HCT116 (cell line): ENCODE measurements at regions not wholly inside any gene's neighbourhood (a gene's known extent, or its start where the extent isn't known, plus 50 kb on each side); places are given as distances from the start of the nearest gene placed in this dataset.

Experiments used
- ATAC-seq: fragments of 200-7000 bp; cut with Tn5 transposase; 2 replicates; pipeline ENCODE4 v1.9.1; 2020; ENCODE audit warnings: mild to moderate bottlenecking, moderate library complexity
- BruUV-seq: library from RNA; stranded (reverse); fragments of 400-500 nt; replicated peaks from 2 replicates; lab custom pipeline; 2021; lab: Mats Ljungman, UMichigan
- CTCF ChIA-PET: fragments of 300-600 bp; sonication (Branson Sonifier 250); formaldehyde crosslinking; loops from one replicate; lab custom pipeline; 2021; ENCODE audit warnings: antibody characterized with exemption; lab: Charles Lee
- POLR2A ChIA-PET: fragments of 300-600, 350-600 bp; sonication (Branson Sonifier 250); formaldehyde crosslinking; loops from one replicate; lab custom pipeline; 2021; ENCODE audit warnings: antibody characterized with exemption; lab: Charles Lee
- RAD21 ChIA-PET, 2 experiments: fragments of 300-600 bp; sonication (Branson Sonifier 250); formaldehyde crosslinking; loops; one replicate each; lab custom pipeline; 2023; ENCODE audit warnings: low total read pairs in 2 of 2; ENCODE audit not compliant: uncharacterized antibody in 2 of 2, unreplicated experiment in 2 of 2, low non-redundant PET in 1 of 2; lab: Charles Lee
- DNase-seq: peaks from one replicate; pipeline ENCODE4 v3.0.0-alpha.2; 2010; ENCODE audit warnings: low read depth, low spot score
- H2AFZ ChIP-seq: fragments of 200-600 bp; shearing (Covaris generic), sonication (generic); 2 replicates; pipeline ENCODE4 v1.6.1; 2017; ENCODE audit warnings: low read depth, mixed run types, mixed read lengths, antibody characterized with exemption, low read length; ENCODE audit not compliant: poor library complexity, severe bottlenecking
- H3K27ac ChIP-seq: 2 replicates; pipeline ENCODE4 v1.5.1; 2012; ENCODE audit warnings: low read depth, low read length
- H3K27me3 ChIP-seq: fragments of 200-600 bp; sonication (generic); 2 replicates; pipeline ENCODE4 v1.6.1; 2016; ENCODE audit warnings: mixed run types, low read length, mixed read lengths; ENCODE audit not compliant: insufficient read depth
- H3K36me3 ChIP-seq, 2 experiments: fragments of 200-500 bp in 1 of 2; fragments of 200-600 bp in 1 of 2; sonication (Bioruptor generic) in 1 of 2; sonication (generic) in 1 of 2; 2 replicates each; pipeline versions ENCODE4 v1.5.1 to v1.6.1; 2014 to 2016; ENCODE audit warnings: low read length in 2 of 2, inconsistent platforms in 1 of 2, mixed read lengths in 1 of 2, mixed run types in 1 of 2; ENCODE audit not compliant: insufficient read depth in 2 of 2, control insufficient read depth in 1 of 2
- H3K4me1 ChIP-seq, 2 experiments: fragments of 200-600 bp in 1 of 2; sonication (generic) in 1 of 2; 2 replicates each; pipeline versions ENCODE4 v1.5.1 to v1.6.1; 2012 to 2017; ENCODE audit warnings: low read length in 2 of 2, inconsistent platforms in 1 of 2, mild to moderate bottlenecking in 1 of 2, mixed read lengths in 1 of 2, mixed run types in 1 of 2, moderate library complexity in 1 of 2; ENCODE audit not compliant: insufficient read depth in 2 of 2, control insufficient read depth in 1 of 2
- H3K4me2 ChIP-seq: fragments of 200-600 bp; sonication (generic); 2 replicates; pipeline ENCODE4 v1.6.1; 2017; ENCODE audit warnings: mixed run types, low read length, mixed read lengths
- H3K4me3 ChIP-seq, 2 experiments: fragments of 200-600 bp in 1 of 2; sonication (generic) in 1 of 2; replicated peaks in 1 of 2; 2 replicates each; pipeline ENCODE4 v1.5.1; 2011 to 2016; ENCODE audit warnings: low read length in 2 of 2, control low read depth in 1 of 2, low read depth in 1 of 2, mild to moderate bottlenecking in 1 of 2, mixed read lengths in 1 of 2, mixed run types in 1 of 2
- H3K79me2 ChIP-seq: fragments of 200-600 bp; sonication (generic); 2 replicates; pipeline ENCODE4 v1.6.1; 2017; ENCODE audit warnings: mild to moderate bottlenecking, mixed run types, low read length, moderate library complexity, mixed read lengths; ENCODE audit not compliant: insufficient read depth
- H3K9ac ChIP-seq: fragments of 200-600 bp; sonication (generic); 2 replicates; pipeline ENCODE4 v1.6.1; 2016; ENCODE audit warnings: low read length, mixed read lengths
- H3K9me2 ChIP-seq: fragments of 200-600 bp; sonication (generic), shearing (Covaris generic); 2 replicates; pipeline ENCODE4 v1.6.1; 2017; ENCODE audit warnings: mixed run types, mild to moderate bottlenecking, moderate library complexity; ENCODE audit not compliant: insufficient read depth
- H3K9me3 ChIP-seq, 2 experiments: fragments of 200-500 bp in 1 of 2; fragments of 200-600 bp in 1 of 2; sonication (Bioruptor generic) in 1 of 2; sonication (generic) in 1 of 2; 2 replicates each; pipeline ENCODE4 v1.6.1; 2014 to 2017; ENCODE audit warnings: low read length in 2 of 2, mixed read lengths in 2 of 2, inconsistent platforms in 1 of 2, low read depth in 1 of 2, mild to moderate bottlenecking in 1 of 2, mixed run types in 1 of 2, moderate library complexity in 1 of 2; ENCODE audit not compliant: control insufficient read depth in 1 of 2, insufficient read depth in 1 of 2
- H4K20me1 ChIP-seq: fragments of 200-600 bp; sonication (generic), shearing (Covaris generic); 2 replicates; pipeline ENCODE4 v1.6.1; 2017; ENCODE audit warnings: mixed run types, mild to moderate bottlenecking, moderate library complexity; ENCODE audit not compliant: insufficient read depth
- ATF3 ChIP-seq: IDR thresholded peaks from 2 replicates; pipeline ENCODE4 v1.6.1; 2012
- CEBPB ChIP-seq: IDR thresholded peaks from 2 replicates; pipeline ENCODE4 v1.6.1; 2012; ENCODE audit warnings: low read depth
- ELF1 ChIP-seq: IDR thresholded peaks from 2 replicates; pipeline ENCODE4 v1.6.1; 2012; ENCODE audit warnings: low read depth, borderline replicate concordance
- EZH2 ChIP-seq: fragments of 200-600 bp; sonication (generic); IDR thresholded peaks from 2 replicates; pipeline ENCODE4 v1.6.1; 2017; ENCODE audit warnings: antibody characterized with exemption, mixed run types
- EZH2phosphoT487 ChIP-seq: fragments of 200-600 bp; IDR thresholded peaks from 2 replicates; pipeline ENCODE4 v1.6.1; 2018; ENCODE audit warnings: antibody characterized with exemption, borderline replicate concordance
- FOSL1 ChIP-seq: IDR thresholded peaks from 2 replicates; pipeline ENCODE4 v1.6.1; 2012; ENCODE audit warnings: low read depth
- JUND ChIP-seq: IDR thresholded peaks from 2 replicates; pipeline ENCODE4 v1.6.1; 2012
- MAX ChIP-seq: IDR thresholded peaks from 2 replicates; pipeline ENCODE4 v1.6.1; 2012
- POLR2A ChIP-seq: IDR thresholded peaks from 2 replicates; pipeline ENCODE4 v1.7.0; 2011; ENCODE audit warnings: borderline replicate concordance; ENCODE audit not compliant: insufficient read depth, insufficient read length; ENCODE audit errors: extremely low read depth
- POLR2AphosphoS5 ChIP-seq: IDR thresholded peaks from 2 replicates; pipeline ENCODE4 v1.6.1; 2011; ENCODE audit warnings: mild to moderate bottlenecking, low read depth, low read length, moderate library complexity
- RAD21 ChIP-seq: IDR thresholded peaks from 2 replicates; pipeline ENCODE4 v1.6.1; 2012; ENCODE audit warnings: low read depth, mild to moderate bottlenecking
- REST ChIP-seq: IDR thresholded peaks from 2 replicates; pipeline ENCODE4 v1.6.1; 2012; ENCODE audit warnings: low read depth
- SP1 ChIP-seq: IDR thresholded peaks from 2 replicates; pipeline ENCODE4 v1.6.1; 2012; ENCODE audit warnings: low read depth
- SRF ChIP-seq: IDR thresholded peaks from 2 replicates; pipeline ENCODE4 v1.6.1; 2012; ENCODE audit warnings: low read depth
- TCF7L2 ChIP-seq: IDR thresholded peaks from 2 replicates; pipeline ENCODE4 v1.7.0; 2011; ENCODE audit warnings: borderline replicate concordance, inconsistent platforms; ENCODE audit not compliant: insufficient read depth, insufficient read length; ENCODE audit errors: extremely low read depth
- YY1 ChIP-seq: IDR thresholded peaks from 2 replicates; pipeline ENCODE4 v1.6.1; 2011; ENCODE audit warnings: low read length, low read depth, moderate library complexity, mild to moderate bottlenecking; ENCODE audit not compliant: insufficient replicate concordance; ENCODE audit errors: extremely low read depth
- ZBTB33 ChIP-seq: IDR thresholded peaks from 2 replicates; pipeline ENCODE4 v1.6.1; 2011; ENCODE audit warnings: mild to moderate bottlenecking, low read length, moderate library complexity; ENCODE audit not compliant: insufficient replicate concordance; ENCODE audit errors: extremely low read depth
- ZFX ChIP-seq: fragments of 450-650 bp; IDR thresholded peaks from 2 replicates; pipeline ENCODE4 v1.6.1; 2017
- intact Hi-C: fragments of 100-400 bp; cut with micrococcal nuclease; formaldehyde crosslinking; loops from 2 replicates; pipeline ENCODE4 v1.10.0; 2022

DNA sequence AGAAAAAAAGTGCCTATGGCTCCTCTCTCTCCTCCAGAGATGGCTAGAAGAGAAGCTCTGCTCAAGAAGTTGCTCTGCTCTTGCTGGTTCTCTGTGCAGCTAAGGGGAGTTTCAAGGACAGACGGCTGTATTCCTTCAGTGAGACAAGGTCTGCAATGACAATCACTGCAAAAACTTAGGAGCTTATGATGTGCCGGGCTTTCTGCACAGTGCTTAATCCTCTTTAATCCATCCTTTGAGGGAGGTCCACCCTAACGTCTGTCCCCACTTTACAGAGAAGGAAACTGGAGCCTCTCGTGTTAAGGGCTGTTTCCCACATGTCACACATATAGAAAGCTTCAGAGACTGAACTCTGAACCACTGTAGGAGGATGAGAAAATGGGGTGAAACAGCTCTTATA lies 260.6 kb downstream of the MEX3B start:
- CTCF ChIA-PET, result no interaction called here
- Histone ChIP-seq H3K9me3 (no peaks in the 10 kb centered on the region), H3K27ac (no peak overlapping the region), H3K79me2 (no peaks in the 10 kb centered on the region), H4K20me1 (no peaks in the 10 kb centered on the region), H3K9ac (no peak overlapping the region), H3K4me3 (no peak overlapping the region), H3K27me3 (peaks cover 61% of the 10 kb centered on the region), H3K36me3 (no peaks in the 10 kb centered on the region), H3K4me2 (no peak overlapping the region), H3K4me1 (no peaks in the 10 kb centered on the region), H3K9me2 (no peaks in the 10 kb centered on the region), H2AFZ (no peak overlapping the region)
- no peak for TF ChIP-seq CEBPB
- TF ChIP-seq POLR2A, result no peak
- no peak for TF ChIP-seq YY1
- no peak for TF ChIP-seq JUND
- TF ChIP-seq ZBTB33, result no peak
- BruUV-seq, result no TSS peak
- POLR2A ChIA-PET, result no interaction called here
- DNase-seq (no peak), ATAC-seq (no peak)
- RAD21 ChIA-PET, result interaction anchor here in 1 of 2 experiments (0.6 kb wide), 1 partner anchor 510 kb away, joined by 3 read pairs; no protein-coding TSS in a partner anchor
- intact Hi-C loops, result no loop called here

DNA sequence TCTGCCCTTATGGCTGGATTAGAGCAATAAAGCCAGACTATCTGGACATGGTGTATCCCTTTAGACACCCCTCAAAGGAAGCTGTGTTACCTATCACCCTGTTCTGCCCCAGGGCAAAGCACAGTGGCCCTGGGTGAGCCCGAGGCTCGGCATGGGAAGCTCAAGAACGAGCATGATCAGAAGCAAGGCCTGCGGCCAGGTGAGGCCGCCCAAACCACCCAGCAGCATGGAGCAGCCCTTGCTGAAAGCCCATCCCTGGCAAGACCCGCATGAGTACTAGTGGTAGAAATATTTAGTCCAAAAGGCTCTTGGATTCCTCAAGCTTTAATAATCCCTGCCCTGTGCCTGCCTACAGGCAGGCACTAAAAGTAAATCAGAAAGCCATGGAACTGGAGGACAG lies 261.1 kb downstream of the MEX3B start:
- H3K4me1 ChIP-seq, result no peaks in the 10 kb centered on the region
- no peaks in the 10 kb centered on the region for H4K20me1 ChIP-seq
- ChIA-PET POLR2A (no interaction called here), RAD21 (no interaction called here), CTCF (no interaction called here)
- ATAC-seq (no peak), DNase-seq (no peak)
- no peaks in the 10 kb centered on the region for H3K36me3 ChIP-seq
- no TSS peak for BruUV-seq
- intact Hi-C loops, result no loop called here
- H2AFZ ChIP-seq, result no peak overlapping the region
- no peak overlapping the region for H3K9ac ChIP-seq
- H3K9me3 ChIP-seq, result no peaks in the 10 kb centered on the region
- H3K4me2 ChIP-seq, result no peak overlapping the region
- H3K27ac ChIP-seq, result no peak overlapping the region
- no peaks in the 10 kb centered on the region for H3K79me2 ChIP-seq
- H3K4me3 ChIP-seq, result no peak overlapping the region
- no peaks in the 10 kb centered on the region for H3K9me2 ChIP-seq
- H3K27me3 ChIP-seq, result peaks cover 61% of the 10 kb centered on the region
- TF ChIP-seq RAD21, result no peak
- no peak for TF ChIP-seq FOSL1
- TF ChIP-seq TCF7L2, result no peak
- no peak for TF ChIP-seq REST
- TF ChIP-seq SRF, result no peak
- TF ChIP-seq EZH2, result no peak
- TF ChIP-seq ATF3, result no peak
- no peak for TF ChIP-seq SP1
- TF ChIP-seq POLR2AphosphoS5, result no peak
- TF ChIP-seq MAX, result no peak
- no peak for TF ChIP-seq ELF1
- TF ChIP-seq ZFX, result no peak
- no peak for TF ChIP-seq POLR2A
- TF ChIP-seq EZH2phosphoT487, result no peak
